ENCODE measurements at regions not wholly inside any gene's neighbourhood (a gene's known extent, or its start where the extent isn't known, plus 50 kb on each side); places are given as distances from the start of the nearest gene placed in this dataset.

DNA sequence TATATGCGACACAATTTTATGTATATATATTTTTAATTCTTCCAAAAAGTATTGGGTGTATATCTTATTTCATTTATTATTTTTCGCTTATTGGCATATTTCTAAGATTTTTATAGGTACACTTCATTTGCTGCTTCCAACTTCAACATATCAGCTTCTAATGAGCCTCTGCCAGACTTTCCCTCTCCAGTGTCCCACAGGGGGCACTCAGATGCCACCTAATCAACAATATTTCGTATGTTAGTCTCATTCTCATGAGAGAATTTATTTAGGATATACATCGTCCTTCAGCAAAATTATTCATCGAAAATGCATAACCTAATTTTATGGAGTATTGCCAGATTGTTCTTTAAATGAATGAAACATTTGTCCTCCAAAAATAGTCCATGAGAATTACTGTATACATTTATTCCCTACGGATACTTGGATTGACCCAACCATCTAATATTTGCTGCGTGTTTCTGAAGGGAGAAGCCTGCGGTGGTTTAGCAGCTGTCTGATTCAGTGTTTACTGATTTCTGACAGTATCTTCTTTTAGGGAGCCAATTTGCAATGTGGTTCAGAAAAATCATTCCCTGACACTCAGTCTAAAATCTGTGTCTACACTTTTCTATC, 100.6 kb upstream of the SELENOP start:
- TF ChIP-seq, protein P1, sequence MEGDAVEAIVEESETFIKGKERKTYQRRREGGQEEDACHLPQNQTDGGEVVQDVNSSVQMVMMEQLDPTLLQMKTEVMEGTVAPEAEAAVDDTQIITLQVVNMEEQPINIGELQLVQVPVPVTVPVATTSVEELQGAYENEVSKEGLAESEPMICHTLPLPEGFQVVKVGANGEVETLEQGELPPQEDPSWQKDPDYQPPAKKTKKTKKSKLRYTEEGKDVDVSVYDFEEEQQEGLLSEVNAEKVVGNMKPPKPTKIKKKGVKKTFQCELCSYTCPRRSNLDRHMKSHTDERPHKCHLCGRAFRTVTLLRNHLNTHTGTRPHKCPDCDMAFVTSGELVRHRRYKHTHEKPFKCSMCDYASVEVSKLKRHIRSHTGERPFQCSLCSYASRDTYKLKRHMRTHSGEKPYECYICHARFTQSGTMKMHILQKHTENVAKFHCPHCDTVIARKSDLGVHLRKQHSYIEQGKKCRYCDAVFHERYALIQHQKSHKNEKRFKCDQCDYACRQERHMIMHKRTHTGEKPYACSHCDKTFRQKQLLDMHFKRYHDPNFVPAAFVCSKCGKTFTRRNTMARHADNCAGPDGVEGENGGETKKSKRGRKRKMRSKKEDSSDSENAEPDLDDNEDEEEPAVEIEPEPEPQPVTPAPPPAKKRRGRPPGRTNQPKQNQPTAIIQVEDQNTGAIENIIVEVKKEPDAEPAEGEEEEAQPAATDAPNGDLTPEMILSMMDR (IDR thresholded peaks at IDR 0.05) = peak; percentile 34; the same call in 1 of the 2 replicates

DNA sequence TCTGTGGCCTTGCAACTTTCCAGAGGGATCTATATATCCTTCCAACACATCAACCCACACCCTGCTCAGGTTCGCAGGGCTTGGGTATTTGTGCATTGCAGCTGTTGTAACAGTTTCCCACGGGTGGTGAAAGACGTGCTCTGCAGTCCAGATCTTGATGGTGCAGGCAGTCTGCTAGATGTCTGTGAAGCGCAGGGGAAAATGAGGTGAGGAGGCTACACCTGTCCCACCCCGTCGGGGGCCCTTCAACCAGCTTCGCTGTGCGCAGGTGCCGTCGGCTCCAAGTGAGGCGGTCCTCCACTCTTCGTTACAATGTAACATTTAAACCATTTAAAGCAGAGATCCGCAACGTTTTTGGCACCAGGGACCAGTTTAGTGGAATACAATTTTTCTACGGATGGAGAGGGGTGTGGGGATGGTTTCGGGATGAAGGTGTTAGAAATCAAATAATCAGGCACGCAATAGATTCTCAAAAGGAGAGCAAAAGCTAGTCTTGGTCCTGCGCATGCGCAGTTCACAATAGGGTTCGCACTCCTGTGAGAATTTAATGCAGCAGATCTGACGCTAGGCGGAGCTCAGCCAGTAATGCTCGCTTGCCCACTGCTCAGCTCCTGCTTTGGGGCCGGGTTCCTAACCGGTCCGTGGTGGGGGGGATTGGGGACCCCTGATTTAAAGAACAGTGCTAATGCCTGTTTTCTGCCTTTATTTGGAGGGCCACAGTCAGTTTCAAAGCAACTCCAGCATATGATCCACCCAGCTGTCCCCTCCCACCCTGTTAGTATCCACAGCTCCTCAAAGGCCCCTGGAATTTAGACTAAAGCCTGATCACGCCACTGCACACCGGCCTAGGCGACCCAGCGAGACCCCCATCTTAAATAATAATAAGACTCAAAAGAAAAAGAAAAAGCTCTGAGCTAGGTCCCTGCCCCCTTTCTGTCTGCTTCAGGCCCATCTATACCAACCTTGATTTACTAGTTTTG, 97.1 kb upstream of the SELENOP start:
- TF ChIP-seq, protein P1 (IDR thresholded peaks at IDR 0.05) = peak; percentile 85

DNA sequence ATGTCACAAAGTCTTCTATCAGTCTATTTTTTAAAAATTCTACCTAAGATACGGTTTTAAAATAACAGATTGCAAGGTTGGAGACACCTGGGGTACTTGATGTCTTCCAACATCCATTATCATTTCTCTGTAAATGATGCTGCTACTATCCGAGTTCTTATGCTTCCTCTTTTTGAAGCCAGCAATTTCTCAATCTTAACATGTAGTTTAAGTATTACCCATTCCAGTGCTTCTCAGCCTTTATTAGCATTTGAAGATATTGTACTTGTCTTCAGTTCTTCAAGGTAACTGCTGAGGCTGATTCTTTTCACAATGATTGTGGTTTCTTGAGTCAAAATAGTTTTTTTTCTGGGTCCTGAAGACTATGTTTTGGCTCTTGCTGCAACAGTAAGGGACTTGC, 96.4 kb upstream of the SELENOP start:
- TF ChIP-seq, protein P1 (IDR thresholded peaks at IDR 0.05) = no peak

DNA sequence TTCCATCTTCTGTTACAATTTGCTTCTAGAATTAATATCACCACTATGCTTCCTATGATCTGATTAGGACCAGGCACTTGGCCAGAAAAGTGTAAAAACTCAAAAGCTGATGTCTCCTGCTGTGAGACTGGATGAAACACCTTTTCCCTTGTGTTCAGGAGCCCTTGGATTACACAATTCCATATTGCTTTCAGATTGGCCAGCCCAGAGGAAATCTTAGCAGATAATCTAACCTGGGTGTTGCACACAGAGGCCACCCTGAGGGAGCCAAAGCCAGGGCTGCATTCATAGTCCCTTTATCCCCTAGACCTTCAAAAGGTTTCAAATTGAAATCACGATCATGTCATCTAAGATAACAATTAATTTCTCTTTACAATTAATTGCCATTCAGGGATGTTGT, 94.1 kb upstream of the SELENOP start:
- TF ChIP-seq, protein P1 (IDR thresholded peaks at IDR 0.05) = no peak

DNA sequence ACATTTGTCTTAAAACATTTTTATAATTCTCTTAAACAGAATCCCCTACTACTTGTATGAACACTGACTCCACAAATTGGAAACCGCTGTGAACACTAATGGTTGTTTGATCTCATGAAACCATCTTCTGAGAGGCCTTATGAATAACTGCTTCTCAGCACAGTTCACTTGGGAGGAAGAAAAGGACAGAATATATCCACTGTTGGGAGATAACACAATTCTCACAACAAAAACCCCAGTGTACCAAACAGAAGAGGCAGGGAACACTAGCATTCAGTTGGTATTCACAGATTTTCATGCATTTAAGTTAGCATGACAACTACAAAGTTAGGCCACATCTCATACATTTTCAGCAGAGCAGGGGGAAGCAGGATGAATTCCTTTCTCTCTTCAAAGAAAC, 89.0 kb upstream of the SELENOP start:
- TF ChIP-seq, protein P1 (IDR thresholded peaks at IDR 0.05) = no peak

DNA sequence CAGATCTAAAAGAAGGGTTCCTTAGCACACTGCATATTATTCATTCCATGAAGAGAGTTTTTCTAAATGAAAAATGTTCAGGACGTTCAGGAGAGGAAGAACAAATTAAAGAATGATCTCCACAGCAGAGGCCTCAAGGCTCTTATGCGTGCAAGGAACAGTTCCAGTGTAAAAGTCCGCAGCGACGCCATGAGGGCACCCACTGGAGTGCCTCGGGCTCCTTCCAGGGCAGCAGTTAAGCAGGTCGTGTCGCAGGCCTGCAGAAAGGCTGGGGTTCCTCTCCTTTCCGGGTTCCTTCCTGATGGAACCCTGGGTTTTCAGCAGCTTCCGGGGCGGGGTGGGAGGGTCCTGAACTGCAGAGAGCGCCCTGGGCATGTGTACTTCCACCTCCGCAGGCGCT, 87.1 kb upstream of the SELENOP start:
- TF ChIP-seq, protein P1 (IDR thresholded peaks at IDR 0.05) = no peak

DNA sequence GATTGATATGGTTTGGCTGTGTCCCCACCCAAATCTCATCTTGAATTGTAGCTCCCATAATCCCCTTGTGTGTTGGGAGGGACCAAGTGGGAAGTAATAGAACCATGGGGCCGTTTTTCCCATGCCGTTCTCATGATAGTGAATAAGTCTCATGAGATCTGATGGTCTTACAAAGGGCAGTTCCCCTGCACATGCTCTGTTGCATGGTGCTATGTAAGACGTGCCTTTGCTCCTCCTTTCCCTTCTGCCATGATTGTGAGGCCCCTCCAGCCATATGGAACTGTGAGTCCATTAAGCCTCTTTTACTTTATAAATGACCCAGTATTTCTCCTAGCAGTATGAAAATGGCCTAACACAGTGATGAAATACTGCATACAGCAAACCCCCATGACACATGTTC, 84.8 kb upstream of the SELENOP start:
- TF ChIP-seq, protein P1 (IDR thresholded peaks at IDR 0.05) = no peak

Data from LNCAP (cell line).